IMR-90 (cell line): ENCODE measurements at regions not wholly inside any gene's neighbourhood (a gene's known extent, or its start where the extent isn't known, plus 50 kb on each side); places are given as distances from the start of the nearest gene placed in this dataset.

ENCODE experiments used
- ATAC-seq: fragments of 200-7000 bp; cut with Tn5 transposase; 2 replicates; pipeline ENCODE4 v1.9.1; 2020; ENCODE audit warnings: low read depth, mild to moderate bottlenecking, moderate library complexity
- BruUV-seq: library from RNA; stranded (reverse); fragments of 400-500 nt; replicated peaks from 2 replicates; lab custom pipeline; 2021; lab: Mats Ljungman, UMichigan
- CTCF ChIA-PET: fragments of 300-600 bp; formaldehyde crosslinking; extraction: SDS; loops from one replicate; lab custom pipeline; 2021; ENCODE audit warnings: antibody characterized with exemption; lab: Yijun Ruan, JAX
- POLR2A ChIA-PET: fragments of 300-600 bp; sonication (Branson Sonifier 250); formaldehyde crosslinking; loops from one replicate; lab custom pipeline; 2022; ENCODE audit warnings: antibody characterized with exemption; ENCODE audit not compliant: unreplicated experiment; lab: Charles Lee
- DNase-seq: peaks from one replicate; pipeline ENCODE4 v3.0.0; 2013
- H2AFZ ChIP-seq: replicated peaks from 2 replicates; pipeline ENCODE3; 2013; ENCODE audit warnings: low read length, mild to moderate bottlenecking; ENCODE audit not compliant: poor library complexity
- H2AK5ac ChIP-seq: 2 replicates; pipeline ENCODE4 v1.6.1; 2013; ENCODE audit warnings: low read depth, low read length, inconsistent platforms
- H2AK9ac ChIP-seq: replicated peaks from 2 replicates; pipeline ENCODE3; 2013; ENCODE audit warnings: mild to moderate bottlenecking, low read depth, low read length, moderate library complexity; ENCODE audit not compliant: poor library complexity
- H2BK120ac ChIP-seq: 2 replicates; pipeline ENCODE4 v1.6.1; 2013; ENCODE audit warnings: low read depth, low read length, inconsistent platforms
- H2BK15ac ChIP-seq: 3 replicates; pipeline ENCODE4 v1.6.1; 2013; ENCODE audit warnings: low read depth, low read length, inconsistent platforms
- H2BK20ac ChIP-seq: 2 replicates; pipeline ENCODE4 v1.6.1; 2013; ENCODE audit warnings: low read depth, mild to moderate bottlenecking, inconsistent platforms, low read length, moderate library complexity
- H2BK5ac ChIP-seq: 2 replicates; pipeline ENCODE4 v1.6.1; 2013; ENCODE audit warnings: mild to moderate bottlenecking, low read depth, low read length, inconsistent platforms; ENCODE audit not compliant: poor library complexity, severe bottlenecking
- H3K14ac ChIP-seq: replicated peaks from 2 replicates; pipeline ENCODE4 v1.6.1; 2013; ENCODE audit warnings: low read depth, low read length, inconsistent platforms
- H3K18ac ChIP-seq: 2 replicates; pipeline ENCODE4 v1.6.1; 2013; ENCODE audit warnings: low read depth, low read length, control low read depth
- H3K23ac ChIP-seq: 2 replicates; pipeline ENCODE4 v1.6.1; 2013; ENCODE audit warnings: low read depth, low read length, inconsistent platforms
- H3K27ac ChIP-seq: 2 replicates; pipeline ENCODE4 v1.5.1; 2013; ENCODE audit warnings: mild to moderate bottlenecking, control low read depth, low read length; ENCODE audit not compliant: insufficient read depth
- H3K27me3 ChIP-seq: 2 replicates; pipeline ENCODE4 v1.6.1; 2013; ENCODE audit warnings: low read length; ENCODE audit not compliant: control insufficient read depth, insufficient read depth
- H3K36me3 ChIP-seq: 2 replicates; pipeline ENCODE4 v1.6.1; 2013; ENCODE audit warnings: low read length, mixed read lengths; ENCODE audit not compliant: control insufficient read depth, insufficient read depth
- H3K4ac ChIP-seq: 2 replicates; pipeline ENCODE4 v1.6.1; 2013; ENCODE audit warnings: low read depth, low read length, inconsistent platforms
- H3K4me1 ChIP-seq: 2 replicates; pipeline ENCODE4 v1.6.1; 2013; ENCODE audit warnings: low read length, mixed read lengths; ENCODE audit not compliant: control insufficient read depth, insufficient read depth
- H3K4me2 ChIP-seq: 2 replicates; pipeline ENCODE4 v1.6.1; 2013; ENCODE audit warnings: low read depth, mild to moderate bottlenecking, control low read depth, low read length, moderate library complexity
- H3K4me3 ChIP-seq: 2 replicates; pipeline ENCODE4 v1.5.1; 2013; ENCODE audit warnings: low read depth, mild to moderate bottlenecking, control low read depth, low read length, moderate library complexity; ENCODE audit not compliant: insufficient read depth
- H3K56ac ChIP-seq: 2 replicates; pipeline ENCODE4 v1.6.1; 2013; ENCODE audit warnings: low read length, inconsistent platforms; ENCODE audit not compliant: insufficient read depth; ENCODE audit errors: extremely low read depth
- H3K79me1 ChIP-seq, 2 experiments: 2 replicates each; pipeline ENCODE4 v1.6.1; 2013; ENCODE audit warnings: low read length in 2 of 2, inconsistent platforms in 1 of 2, low read depth in 1 of 2
- H3K9ac ChIP-seq: 2 replicates; pipeline ENCODE4 v1.6.1; 2013; ENCODE audit warnings: low read depth, low read length, control low read depth
- H3K9me1 ChIP-seq: 2 replicates; pipeline ENCODE4 v1.6.1; 2013; ENCODE audit warnings: low read length, inconsistent platforms; ENCODE audit not compliant: insufficient read depth
- H3K9me3 ChIP-seq: 2 replicates; pipeline ENCODE4 v1.6.1; 2013; ENCODE audit warnings: low read length; ENCODE audit not compliant: control insufficient read depth, insufficient read depth
- H4K20me1 ChIP-seq: 2 replicates; pipeline ENCODE4 v1.6.1; 2013; ENCODE audit warnings: low read length, inconsistent platforms; ENCODE audit not compliant: insufficient read depth
- H4K5ac ChIP-seq: 2 replicates; pipeline ENCODE4 v1.6.1; 2013; ENCODE audit warnings: mild to moderate bottlenecking, low read depth, low read length, control low read depth
- H4K8ac ChIP-seq, 2 experiments: 2 replicates each; pipeline ENCODE4 v1.6.1; 2013; ENCODE audit warnings: low read depth in 2 of 2, low read length in 2 of 2, control low read depth in 1 of 2, inconsistent platforms in 1 of 2
- H4K91ac ChIP-seq: 2 replicates; pipeline ENCODE4 v1.6.1; 2013; ENCODE audit warnings: low read depth, low read length, inconsistent platforms; ENCODE audit not compliant: insufficient read depth
- BHLHE40 ChIP-seq: fragments of 150-350 bp; IDR thresholded peaks from 2 replicates; pipeline ENCODE4 v1.6.1; 2016; ENCODE audit warnings: mild to moderate bottlenecking, low read depth, low read length
- CEBPB ChIP-seq: IDR thresholded peaks from 2 replicates; pipeline ENCODE4 v1.6.1; 2012; ENCODE audit warnings: low read depth, low read length, improper control_type of control experiment
- MAZ ChIP-seq: IDR thresholded peaks from 2 replicates; pipeline ENCODE4 v1.6.1; 2012; ENCODE audit warnings: low read depth, mild to moderate bottlenecking, low read length, improper control_type of control experiment, moderate library complexity, borderline replicate concordance
- MXI1 ChIP-seq: IDR thresholded peaks from 2 replicates; pipeline ENCODE4 v1.6.1; 2012; ENCODE audit warnings: low read depth, mild to moderate bottlenecking, low read length, moderate library complexity, borderline replicate concordance
- NFE2L2 ChIP-seq: fragments of 150-350 bp; IDR thresholded peaks from 2 replicates; pipeline ENCODE4 v1.6.1; 2016; ENCODE audit warnings: low read depth, mild to moderate bottlenecking, low read length
- POLR2A ChIP-seq: IDR thresholded peaks from 2 replicates; pipeline ENCODE4 v1.6.1; 2012; ENCODE audit warnings: mild to moderate bottlenecking, low read depth, low read length
- RAD21 ChIP-seq: IDR thresholded peaks from 2 replicates; pipeline ENCODE4 v1.6.1; 2012; ENCODE audit warnings: low read length, improper control_type of control experiment
- RFX5 ChIP-seq: IDR thresholded peaks from 2 replicates; pipeline ENCODE4 v1.8.0; 2012; ENCODE audit warnings: low read depth, mild to moderate bottlenecking, low read length, moderate library complexity
- SMC3 ChIP-seq: fragments of 150-350 bp; IDR thresholded peaks from 2 replicates; pipeline ENCODE4 v1.6.1; 2016; ENCODE audit warnings: low read depth, mild to moderate bottlenecking, antibody characterized with exemption, low read length, moderate library complexity
- WGBS, 2 experiments: methylation state at CpG; one replicate each; pipeline versions ENCODE4 v1.1.5 to v1.1.7; 2013; ENCODE audit warnings: missing lambda C conversion rate in 2 of 2; ENCODE audit not compliant: insufficient read length in 1 of 2; ENCODE audit errors: extremely low coverage in 2 of 2; 5-methylcytosine and 5-hydroxymethylcytosine counted together
- dilution Hi-C: fragments of 300-500 bp; cut with HindIII; formaldehyde crosslinking; loops from one replicate; pipeline ENCODE4 v1.14.3; 2018; ENCODE audit warnings: low sequenced_read_pairs; ENCODE audit not compliant: unreplicated experiment
- in situ Hi-C: fragments of 300-500 bp; cut with MboI; formaldehyde crosslinking; loops from 3 replicates; pipeline ENCODE4 v1.14.3; 2019; ENCODE audit warnings: low sequenced_read_pairs, inconsistent platforms, mixed read lengths
- intact Hi-C: fragments of 100-400 bp; cut with micrococcal nuclease; formaldehyde crosslinking; loops from 2 replicates; pipeline ENCODE4 v1.10.0; 2022
- TF ChIP-seq, protein P1 (sequence below): fragments of 150-350 bp; IDR thresholded peaks from 2 replicates; pipeline ENCODE4 v1.6.1; 2017; ENCODE audit warnings: mild to moderate bottlenecking, antibody characterized with exemption, low read length, low read depth
- TF ChIP-seq, protein P2 (sequence below): conservative IDR thresholded peaks from 2 replicates; pipeline ENCODE4 v1.5.1; 2012; ENCODE audit warnings: mild to moderate bottlenecking, low read depth, low read length, improper control_type of control experiment

DNA sequence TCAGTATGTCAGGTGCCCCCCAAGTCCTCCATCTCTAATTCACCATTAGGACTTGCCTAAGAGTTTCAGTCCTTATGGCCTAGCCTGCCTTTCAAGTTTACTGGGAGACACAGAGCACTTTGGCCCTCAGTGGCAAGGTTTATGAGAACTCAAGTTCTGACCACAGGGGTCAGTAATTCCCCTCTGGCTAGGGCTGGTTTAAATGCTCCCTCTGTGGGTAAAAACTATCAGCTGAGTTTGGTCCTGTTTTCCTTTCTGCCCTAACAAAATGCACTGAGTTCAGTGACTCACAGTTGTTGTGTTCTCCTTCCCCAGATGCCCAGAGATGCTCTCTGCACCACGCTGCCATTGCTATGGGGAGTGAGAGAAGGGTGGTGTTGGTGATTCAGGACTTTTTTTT is 163.2 kb downstream of the RELL1 start:
- no peak overlapping the region for H4K5ac ChIP-seq
- no TSS peak for BruUV-seq
- no peak overlapping the region for H4K91ac ChIP-seq
- dilution Hi-C loops (no loop called here), intact Hi-C loops (no loop called here), in situ Hi-C loops (no loop called here)
- no peak overlapping the region for H3K4me2 ChIP-seq
- H3K79me1 ChIP-seq, result no peaks in the 10 kb centered on the region
- H3K9me3 ChIP-seq, result no peaks in the 10 kb centered on the region
- H3K56ac ChIP-seq, result no peak overlapping the region
- H4K20me1 ChIP-seq, result no peaks in the 10 kb centered on the region
- POLR2A ChIA-PET, result no interaction called here
- no peak overlapping the region for H2BK120ac ChIP-seq
- H4K8ac ChIP-seq, result no peak overlapping the region
- no peak overlapping the region for H2AK5ac ChIP-seq
- ATAC-seq (no peak), DNase-seq (no peak)
- no peak overlapping the region for H2AFZ ChIP-seq
- no peak overlapping the region for H2BK15ac ChIP-seq
- no peaks in the 10 kb centered on the region for H3K27me3 ChIP-seq
- TF ChIP-seq, protein P1, sequence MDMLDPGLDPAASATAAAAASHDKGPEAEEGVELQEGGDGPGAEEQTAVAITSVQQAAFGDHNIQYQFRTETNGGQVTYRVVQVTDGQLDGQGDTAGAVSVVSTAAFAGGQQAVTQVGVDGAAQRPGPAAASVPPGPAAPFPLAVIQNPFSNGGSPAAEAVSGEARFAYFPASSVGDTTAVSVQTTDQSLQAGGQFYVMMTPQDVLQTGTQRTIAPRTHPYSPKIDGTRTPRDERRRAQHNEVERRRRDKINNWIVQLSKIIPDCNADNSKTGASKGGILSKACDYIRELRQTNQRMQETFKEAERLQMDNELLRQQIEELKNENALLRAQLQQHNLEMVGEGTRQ, result no peak
- no peak for TF ChIP-seq RFX5
- no peak for TF ChIP-seq SMC3
- TF ChIP-seq NFE2L2, result no peak
- no peak for TF ChIP-seq POLR2A
- no peak for TF ChIP-seq MAZ
- no peak for TF ChIP-seq CEBPB
- TF ChIP-seq RAD21, result no peak
- TF ChIP-seq MXI1, result no peak
- no peak for TF ChIP-seq BHLHE40
- TF ChIP-seq, protein P2, sequence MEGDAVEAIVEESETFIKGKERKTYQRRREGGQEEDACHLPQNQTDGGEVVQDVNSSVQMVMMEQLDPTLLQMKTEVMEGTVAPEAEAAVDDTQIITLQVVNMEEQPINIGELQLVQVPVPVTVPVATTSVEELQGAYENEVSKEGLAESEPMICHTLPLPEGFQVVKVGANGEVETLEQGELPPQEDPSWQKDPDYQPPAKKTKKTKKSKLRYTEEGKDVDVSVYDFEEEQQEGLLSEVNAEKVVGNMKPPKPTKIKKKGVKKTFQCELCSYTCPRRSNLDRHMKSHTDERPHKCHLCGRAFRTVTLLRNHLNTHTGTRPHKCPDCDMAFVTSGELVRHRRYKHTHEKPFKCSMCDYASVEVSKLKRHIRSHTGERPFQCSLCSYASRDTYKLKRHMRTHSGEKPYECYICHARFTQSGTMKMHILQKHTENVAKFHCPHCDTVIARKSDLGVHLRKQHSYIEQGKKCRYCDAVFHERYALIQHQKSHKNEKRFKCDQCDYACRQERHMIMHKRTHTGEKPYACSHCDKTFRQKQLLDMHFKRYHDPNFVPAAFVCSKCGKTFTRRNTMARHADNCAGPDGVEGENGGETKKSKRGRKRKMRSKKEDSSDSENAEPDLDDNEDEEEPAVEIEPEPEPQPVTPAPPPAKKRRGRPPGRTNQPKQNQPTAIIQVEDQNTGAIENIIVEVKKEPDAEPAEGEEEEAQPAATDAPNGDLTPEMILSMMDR, result no peak
- no peak overlapping the region for H3K4me3 ChIP-seq
- H3K14ac ChIP-seq, result no peak overlapping the region
- no peaks in the 10 kb centered on the region for H3K4me1 ChIP-seq
- no peak overlapping the region for H2BK5ac ChIP-seq
- no peak overlapping the region for H3K27ac ChIP-seq
- H3K18ac ChIP-seq, result no peak overlapping the region
- no peak overlapping the region for H2AK9ac ChIP-seq
- H3K36me3 ChIP-seq, result no peaks in the 10 kb centered on the region
- no peak overlapping the region for H3K9ac ChIP-seq
- H2BK20ac ChIP-seq, result no peak overlapping the region
- H3K4ac ChIP-seq, result no peak overlapping the region
- no CpG with 5 or more reads among the region's 1 CpG for WGBS, 2 experiments
- no peaks in the 10 kb centered on the region for H3K9me1 ChIP-seq
- H3K23ac ChIP-seq, result no peak overlapping the region
- CTCF ChIA-PET, result no interaction called here
